ENCODE measurements at regions not wholly inside any gene's neighbourhood (a gene's known extent, or its start where the extent isn't known, plus 50 kb on each side); places are given as distances from the start of the nearest gene placed in this dataset.
A peak's percentile ranks its signal among the peaks of the same experiment; 100 is the strongest.

GRCh38 chr18:51383116-51383515, 185.6 kb upstream of the MEX3C start:
- FAIRE-seq: no peak
- Histone ChIP-seq H3K4me2 (ENCODE audit: insufficient read depth in 1 of 2, low read depth in 2 of 2, low read length in 2 of 2) (no peak overlapping the region), H4K5ac (ENCODE audit: insufficient read length, low read depth, low read length) (peak overlapping the region; percentile 12), H3K27ac (ENCODE audit: low read depth, low read length) (no peak overlapping the region), H2AK5ac (ENCODE audit: low read depth, low read length) (no peak overlapping the region), H3K9ac (replicated peaks in 1 of 4; ENCODE audit: extremely low read depth in 1 of 4, low read depth in 3 of 4, low read length in 3 of 4) (no peak overlapping the region), H2BK12ac (ENCODE audit: low read depth, low read length) (no peak overlapping the region; the same call in 1 of the 2 replicates), H3K4me3 (ENCODE audit: extremely low read depth in 1 of 4, insufficient read depth in 2 of 4, low read depth in 3 of 4, low read length in 4 of 4) (no peak overlapping the region), H3K79me2 (ENCODE audit: control insufficient read depth in 1 of 2, insufficient read depth in 2 of 2, low read length in 2 of 2) (no peaks in the 10 kb centered on the region), H3K4ac (replicated peaks; ENCODE audit: insufficient read length, low read depth, low read length) (no peak overlapping the region), H3K4me1 (replicated peaks in 1 of 4; ENCODE audit: control insufficient read depth in 3 of 4, insufficient read depth in 4 of 4, low read length in 3 of 4) (no peaks in the 10 kb centered on the region), H3K23ac (ENCODE audit: insufficient read length) (no peak overlapping the region), H4K8ac (ENCODE audit: extremely low read depth, insufficient read depth, low read length) (no peak overlapping the region), H2BK5ac (ENCODE audit: low read depth, low read length) (no peak overlapping the region), H4K20me1 (replicated peaks in 1 of 2; ENCODE audit: control insufficient read depth in 1 of 2, insufficient read depth in 2 of 2, low read length in 2 of 2) (no peaks in the 10 kb centered on the region), H2BK120ac (replicated peaks; ENCODE audit: low read depth, low read length) (no peak overlapping the region), H3K56ac (replicated peaks; ENCODE audit: insufficient read length, low read depth, low read length) (no peak overlapping the region), H2BK20ac (ENCODE audit: low read length) (no peak overlapping the region), H3K14ac (ENCODE audit: insufficient read length) (no peak overlapping the region), H4K91ac (replicated peaks; ENCODE audit: insufficient read length, low read length) (no peak overlapping the region), H3K36me3 (ENCODE audit: control insufficient read depth in 2 of 4, insufficient read depth in 4 of 4, low read length in 3 of 4) (no peaks in the 10 kb centered on the region), H2BK15ac (ENCODE audit: low read length) (no peak overlapping the region), H2AFZ (ENCODE audit: low read length) (peak overlapping the region; percentile 74; the same call in 1 of the 2 replicates), H3K27me3 (replicated peaks in 1 of 4; ENCODE audit: control insufficient read depth in 3 of 4, extremely low read depth in 1 of 4, insufficient read depth in 3 of 4, low read length in 3 of 4) (no peaks in the 10 kb centered on the region), H3K79me1 (ENCODE audit: low read depth, low read length) (no peaks in the 10 kb centered on the region), H3K23me2 (ENCODE audit: low read depth, low read length) (no peaks in the 10 kb centered on the region), H3K9me3 (ENCODE audit: insufficient read depth in 2 of 2, low read depth in 1 of 2, low read length in 1 of 2) (no peaks in the 10 kb centered on the region), H3K18ac (ENCODE audit: extremely low read depth, low read length) (no peak overlapping the region)
- no peak for DNase-seq (ENCODE audit: low read depth in 1 of 2, low spot score in 2 of 2)
- ChIA-PET POLR2A (ENCODE audit: partially characterized antibody) (no interaction called here), CTCF (ENCODE audit: partially characterized antibody) (interaction anchor here (0.7 to 3.3 kb wide), 20 partner anchors 9 to 276 kb away, joined by 3 to 23 read pairs (median 4); no protein-coding TSS in a partner anchor)
- WGBS, 2 experiments (ENCODE audit: extremely low coverage in 1 of 2, insufficient coverage in 1 of 2, insufficient read length in 1 of 2, insufficient replicate concordance in 2 of 2, low coverage in 1 of 2, low lambda C conversion rate in 2 of 2, missing lambda C conversion rate in 1 of 2): 88% methylated on average over 4 of the region's 4 CpGs; no CpG with 5 or more reads in 1 of the 2 experiments
- TF ChIP-seq RAD21 (IDR thresholded peaks at IDR 0.05 in 1 of 2, conservative IDR thresholded peaks at IDR 0.05 in 1 of 2; ENCODE audit: low read depth in 2 of 2, low read length in 2 of 2): peak; percentile 27 to 39; a peak in 2 of 4 replicates
- no peak for TF ChIP-seq SIN3A (conservative IDR thresholded peaks at IDR 0.05 in 1 of 2, IDR thresholded peaks at IDR 0.05 in 1 of 2; ENCODE audit: low read depth in 1 of 2, low read length in 2 of 2)
